NCI-H748 treated with DMSO at 0.1 percent for 48 hours (cell line): ENCODE measurements at regions not wholly inside any gene's neighbourhood (a gene's known extent, or its start where the extent isn't known, plus 50 kb on each side); places are given as distances from the start of the nearest gene placed in this dataset.
A peak's percentile ranks its signal among the peaks of the same experiment; 100 is the strongest.
"Not testable (repeated sequence)": the region's sequence is repeated elsewhere in the genome, so short reads cannot be mapped to it uniquely, and the experiment has no call there.

ENCODE experiments used
- DNase-seq: peaks from one replicate; lab custom pipeline; 2025; lab: John Stamatoyannopoulos, UW

DNA sequence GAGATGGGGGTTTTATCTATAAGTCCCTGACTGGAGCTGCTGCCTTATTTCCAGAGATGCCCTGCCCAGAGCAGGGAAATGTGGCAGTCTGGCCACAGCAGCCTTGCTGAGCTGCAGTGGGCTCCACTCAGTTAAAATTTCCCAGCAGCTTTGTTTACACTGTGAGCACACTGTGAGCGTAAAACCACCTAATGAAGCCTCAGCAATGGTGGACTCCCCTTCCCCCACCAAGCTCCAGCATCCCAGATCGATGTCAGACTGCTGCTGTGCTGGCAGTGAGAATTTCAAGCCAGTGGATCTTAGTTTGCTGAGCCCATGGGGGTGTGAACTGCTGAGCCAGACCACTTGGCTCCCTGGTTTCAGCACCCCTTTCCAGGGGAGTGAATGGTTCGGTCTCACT, 208.7 kb upstream of the RAI14 start:
- DNase-seq, result peak; percentile 64

DNA sequence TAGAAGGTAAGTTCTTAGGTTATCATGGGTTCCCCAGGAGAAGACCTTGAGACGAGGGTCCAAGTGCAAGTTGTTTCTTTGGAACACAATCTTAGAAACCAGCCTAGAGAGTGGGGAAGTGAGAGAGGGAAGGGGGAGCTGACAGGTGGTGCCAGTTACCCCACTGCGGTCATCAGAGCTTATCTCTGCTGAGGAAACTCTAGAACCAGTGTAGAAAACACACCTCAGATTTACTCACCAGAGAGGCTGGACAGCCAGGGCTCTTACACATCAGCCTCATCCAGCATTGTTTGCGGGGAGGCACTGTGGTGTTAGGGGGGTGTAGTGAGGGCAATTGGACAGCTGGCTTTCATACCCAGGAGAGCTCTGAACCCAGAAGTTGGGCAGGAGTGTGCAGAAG, 206.5 kb upstream of the RAI14 start:
- no peak for DNase-seq

DNA sequence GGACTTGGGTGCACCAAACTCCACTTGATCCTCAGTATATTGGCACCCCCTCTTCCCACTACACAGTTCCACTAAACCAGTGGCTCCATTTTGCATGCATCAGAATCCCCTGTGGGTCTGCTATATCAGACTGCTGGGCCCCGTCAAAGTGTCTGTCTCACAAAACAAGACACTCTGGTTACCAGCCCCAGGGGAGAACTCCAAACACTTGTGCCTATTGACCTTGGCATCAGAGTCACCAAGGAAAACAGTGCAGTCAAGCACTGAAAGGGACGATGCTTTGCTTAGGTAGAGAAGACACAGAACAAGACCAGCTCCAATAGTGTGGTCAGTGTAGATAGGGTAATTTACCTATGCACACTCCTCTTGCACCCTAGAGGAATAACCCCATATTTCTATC, 205.8 kb upstream of the RAI14 start:
- DNase-seq, result no peak

DNA sequence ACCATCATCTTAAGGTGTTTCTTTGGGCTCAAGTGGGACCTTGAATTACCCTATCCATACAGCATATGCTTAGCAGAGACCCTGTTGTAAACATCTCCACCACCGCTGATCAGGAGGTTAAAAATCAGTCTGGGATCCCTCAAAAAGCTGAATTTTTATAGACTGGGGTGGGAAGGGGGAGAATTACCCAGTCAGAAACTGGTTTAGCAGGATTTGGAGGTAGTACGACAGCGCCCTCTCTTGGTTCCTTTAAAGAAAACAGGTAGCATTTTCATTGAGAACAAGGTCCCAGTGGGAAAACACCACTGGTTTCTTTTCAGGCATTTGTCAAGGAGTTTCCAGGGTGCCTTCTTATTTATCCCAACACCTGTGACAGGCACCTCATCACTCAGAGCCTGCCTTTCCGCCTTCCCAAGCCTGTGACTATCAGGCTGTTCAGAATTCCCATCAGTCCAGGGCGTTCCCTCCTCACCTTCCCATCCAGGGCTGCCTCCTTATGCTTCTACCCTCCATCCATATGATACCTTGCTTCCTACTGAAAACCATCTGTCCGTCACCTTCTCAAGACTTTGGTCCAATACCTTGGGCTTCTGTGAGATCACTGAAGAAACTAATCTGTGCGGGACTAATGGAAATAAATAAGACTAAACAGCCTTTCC, 203.8 kb upstream of the RAI14 start:
- DNase-seq, result peak; percentile 95

GRCh38 chr5:34455098-34455497, 201.0 kb upstream of the RAI14 start:
- no peak for DNase-seq

- DNase-seq, result no peak
Observed at GRCh38 chr5:34459908-34460307, 196.2 kb upstream of the RAI14 start.

DNA sequence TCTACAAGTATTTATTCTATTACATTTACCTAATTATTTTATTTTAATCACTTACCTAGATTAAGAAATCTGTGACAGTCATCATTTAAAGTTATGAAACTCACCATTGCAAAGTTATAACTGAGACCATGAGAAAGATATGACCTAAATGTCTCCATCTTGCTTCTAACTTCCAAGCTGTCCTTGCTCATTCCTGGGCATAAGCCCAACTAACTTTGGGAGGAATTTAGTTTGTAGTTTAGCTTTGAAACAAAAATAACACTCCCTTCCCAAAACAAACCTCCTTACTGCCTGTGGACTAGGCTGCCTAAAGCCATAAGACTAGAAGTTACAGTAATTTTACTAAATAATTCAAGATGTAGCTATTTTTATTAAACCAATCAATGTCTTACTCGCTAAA, 195.6 kb upstream of the RAI14 start:
- DNase-seq, result no peak

DNA sequence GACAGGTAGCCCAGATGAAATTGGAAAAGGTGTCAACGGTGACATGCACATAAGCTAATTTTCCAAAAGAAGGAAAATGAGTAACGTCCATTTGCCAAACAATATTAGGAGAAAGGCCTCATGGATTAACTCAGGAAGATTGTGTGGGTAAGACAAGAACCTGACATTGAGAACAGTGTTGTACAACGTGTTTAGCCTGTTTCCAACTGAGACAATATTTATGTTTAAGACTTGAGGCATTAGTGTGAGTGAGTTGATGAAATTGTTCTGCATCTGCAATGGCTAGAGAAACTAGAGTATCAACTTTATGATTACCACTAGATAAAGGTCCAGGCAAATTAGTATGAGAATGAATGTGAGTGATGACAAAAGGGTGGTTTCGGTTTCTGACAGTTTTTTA, 191.3 kb upstream of the RAI14 start:
- no peak for DNase-seq

GRCh38 chr5:34465301-34465700, 190.8 kb upstream of the RAI14 start:
- DNase-seq, result peak; percentile 81

DNA sequence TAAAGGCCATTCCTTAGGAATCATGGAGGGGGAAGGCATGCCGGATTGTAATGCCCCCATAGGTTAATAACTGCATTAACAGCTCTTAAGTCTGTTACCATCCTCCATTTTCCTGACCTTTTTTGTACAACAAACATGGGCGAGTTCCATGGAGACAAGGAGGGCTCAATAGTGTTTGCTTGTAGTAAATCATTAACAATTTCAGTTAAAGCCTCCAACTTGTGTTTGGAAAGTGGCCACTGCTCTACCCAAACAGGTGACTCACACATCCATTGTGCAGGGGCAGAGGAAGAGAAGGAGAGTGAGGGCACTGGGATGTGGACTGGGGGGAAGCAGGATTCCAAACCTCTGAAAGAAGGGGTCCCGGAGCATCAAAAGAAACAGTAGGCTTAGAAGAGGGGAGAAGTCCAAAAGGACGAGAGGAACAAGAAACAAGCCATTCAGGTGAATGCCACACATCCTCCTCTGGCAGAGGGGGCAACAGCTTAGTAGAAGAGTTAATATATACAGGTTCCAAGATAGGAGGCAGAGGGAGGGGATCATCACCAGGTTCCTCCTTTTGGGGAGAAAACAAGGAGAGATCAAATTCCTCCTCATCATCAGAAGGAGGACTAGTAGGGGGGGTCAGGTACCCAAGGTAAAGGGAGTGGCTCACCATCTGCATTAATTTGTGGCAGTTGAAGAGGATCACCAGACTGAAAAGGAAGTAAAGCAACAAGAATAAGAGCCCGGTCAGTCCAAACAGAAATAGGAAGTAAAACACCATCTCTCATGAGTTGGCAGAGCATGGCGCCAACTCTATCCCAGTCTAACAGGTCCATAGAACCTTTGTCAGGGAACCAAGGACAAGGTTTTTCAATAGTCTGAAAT, 189.4 kb upstream of the RAI14 start:
- DNase-seq, result not testable (repeated sequence)

- no peak for DNase-seq
Observed at GRCh38 chr5:34467436-34467835, 188.7 kb upstream of the RAI14 start.

GRCh38 chr5:34467984-34468383, 188.1 kb upstream of the RAI14 start:
- DNase-seq, result not testable (repeated sequence)

DNA sequence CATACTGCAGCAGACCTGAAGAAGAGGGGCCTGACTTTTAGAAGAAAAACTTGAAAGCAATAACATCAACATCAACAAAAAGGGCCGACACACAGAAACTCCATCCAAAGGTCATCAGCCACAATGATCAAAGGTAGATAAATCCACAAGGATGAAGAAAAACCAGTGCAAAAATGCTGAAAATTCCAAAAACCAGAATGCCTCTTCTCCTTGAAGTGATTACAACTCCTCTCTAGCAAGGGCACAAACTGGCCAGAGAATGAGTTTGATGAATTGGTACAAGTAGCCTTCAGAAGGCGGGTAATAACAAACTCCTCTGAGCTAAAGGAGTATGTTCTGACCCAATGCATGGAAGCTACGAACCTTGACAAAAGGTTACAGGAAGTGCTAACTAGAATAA, 186.2 kb upstream of the RAI14 start:
- no peak for DNase-seq

DNA sequence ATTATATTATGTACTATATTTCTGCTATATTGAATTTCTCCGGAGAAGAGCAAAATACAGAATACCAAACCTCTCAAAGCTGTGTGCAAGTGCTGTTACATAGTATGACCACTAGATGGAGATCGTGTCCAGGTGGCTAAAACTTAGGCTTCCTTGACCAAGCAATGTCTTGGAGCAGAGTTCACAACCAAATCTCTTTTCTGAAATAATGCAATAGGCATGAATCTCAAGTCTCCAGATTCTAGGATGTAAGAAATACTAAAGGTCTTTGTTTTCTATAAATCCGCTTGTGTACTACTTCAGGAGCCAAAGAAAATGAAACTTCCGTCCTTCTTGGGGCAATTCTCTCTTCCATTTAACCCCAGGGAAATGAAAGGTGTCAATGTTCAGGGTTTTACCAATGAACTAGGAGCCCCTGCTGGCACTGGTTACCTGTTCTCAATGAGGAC, 181.5 kb upstream of the RAI14 start:
- DNase-seq, result peak; percentile 95

DNA sequence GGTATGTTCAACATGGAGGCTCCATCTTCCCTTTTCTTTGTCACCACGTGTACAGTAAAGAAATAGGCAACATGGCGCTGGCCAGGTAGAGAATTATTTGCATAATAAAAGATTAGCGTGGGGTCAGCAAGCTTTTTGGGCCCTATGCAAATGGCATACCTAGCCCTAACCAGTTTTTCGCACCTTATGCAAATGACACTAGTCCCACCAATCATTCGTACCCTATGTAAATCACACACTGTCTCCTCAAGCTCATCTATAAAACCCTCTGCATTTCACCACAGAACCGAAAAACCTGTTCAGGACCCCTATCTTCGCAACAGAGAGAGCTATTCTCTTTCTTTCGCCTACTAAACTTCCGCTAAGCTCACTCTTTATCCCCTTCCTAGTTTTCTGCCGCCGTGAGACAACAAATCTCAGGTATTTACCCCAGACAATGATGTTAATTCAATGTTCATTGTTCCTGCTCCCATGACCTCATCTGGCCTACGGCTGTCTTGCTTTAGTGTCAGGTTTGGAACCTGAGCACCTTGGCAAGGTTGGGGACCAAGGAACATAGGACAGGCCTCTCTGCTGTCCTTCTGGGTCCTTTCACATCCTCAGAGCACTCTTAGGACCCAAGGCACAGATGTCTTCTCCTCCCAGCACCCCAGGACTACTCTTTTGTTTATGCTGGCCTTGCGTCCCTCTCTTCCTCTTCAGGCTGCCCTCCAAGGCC, 180.7 kb upstream of the RAI14 start:
- DNase-seq, result no peak

- DNase-seq, result no peak
Observed at GRCh38 chr5:34476941-34477565, 179.1 kb upstream of the RAI14 start.

- DNase-seq, result no peak
Observed at GRCh38 chr5:34480810-34481528, 175.2 kb upstream of the RAI14 start.

- DNase-seq, result peak; percentile 99
Observed at GRCh38 chr5:34483442-34484033, 172.6 kb upstream of the RAI14 start.

DNA sequence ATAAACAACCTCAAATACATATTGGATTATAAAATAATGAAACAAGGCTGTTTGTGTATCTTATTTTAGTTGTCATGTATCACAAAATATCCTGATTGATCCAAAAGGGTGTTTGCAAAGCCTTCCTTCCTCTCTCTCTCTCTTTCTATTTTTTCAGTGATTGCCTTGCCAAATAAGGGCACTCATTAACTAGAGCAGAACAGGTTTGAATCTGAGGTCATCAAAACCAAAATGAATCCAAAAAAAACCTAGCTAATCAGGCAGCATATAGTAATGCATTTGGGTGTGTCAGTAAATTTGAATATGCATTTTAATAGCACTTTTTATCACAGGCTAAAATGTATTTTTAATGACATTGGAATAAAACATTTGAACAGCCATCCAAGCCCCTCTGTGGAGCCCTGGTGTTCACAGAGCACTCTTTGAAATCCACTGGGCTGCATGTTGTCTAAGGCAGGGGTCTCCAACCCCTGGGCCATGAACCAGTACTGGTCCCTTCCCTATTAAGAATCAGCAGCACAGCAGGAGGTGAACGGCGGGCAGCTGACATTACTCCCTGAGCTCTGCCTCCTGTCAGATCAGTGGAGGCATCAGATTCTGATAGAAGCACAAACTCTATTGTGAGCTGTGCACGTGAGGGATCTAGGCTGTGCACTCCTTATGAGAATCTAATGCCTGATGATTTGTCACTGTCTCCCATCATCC, 171.8 kb upstream of the RAI14 start:
- peak; percentile 90 for DNase-seq

GRCh38 chr5:34485768-34486030, 170.4 kb upstream of the RAI14 start:
- no peak for DNase-seq
